Neural progenitor cell (in vitro differentiated cells): ENCODE measurements at regions not wholly inside any gene's neighbourhood (a gene's known extent, or its start where the extent isn't known, plus 50 kb on each side); places are given as distances from the start of the nearest gene placed in this dataset.

Experiments used
- CTCF ChIP-seq: fragments of 200-600 bp; sonication (generic); IDR thresholded peaks from 2 replicates; pipeline ENCODE4 v1.5.1; 2017; ENCODE audit warnings: antibody characterized with exemption, mild to moderate bottlenecking
- EZH2 ChIP-seq: fragments of 200-600 bp; sonication (generic); IDR thresholded peaks from 2 replicates; pipeline ENCODE4 v1.6.1; 2017; ENCODE audit warnings: antibody characterized with exemption, mild to moderate bottlenecking, moderate library complexity
- EZH2phosphoT487 ChIP-seq: fragments of 200-600 bp; sonication (generic); IDR thresholded peaks from 2 replicates; pipeline ENCODE4 v1.6.1; 2017; ENCODE audit warnings: antibody characterized with exemption

GRCh38 chr18:77676910-77677309 lies 427.3 kb downstream of the GALR1 start:
- no peak for TF ChIP-seq CTCF
- no peak for TF ChIP-seq EZH2
- TF ChIP-seq EZH2phosphoT487 = no peak
